Fibroblast of the conjunctiva (primary cell): ENCODE measurements at regions not wholly inside any gene's neighbourhood (a gene's known extent, or its start where the extent isn't known, plus 50 kb on each side); places are given as distances from the start of the nearest gene placed in this dataset.

Source experiments
- DNase-seq: peaks from one replicate; pipeline ENCODE4 v3.0.0-alpha.2; 2010; ENCODE audit warnings: low read depth

- DNase-seq, result peak; percentile 32
Observed at GRCh38 chr2:183284606-183285005, 160.4 kb downstream of the NUP35 start.

- DNase-seq, result no peak
Observed at GRCh38 chr2:183291436-183291835, 167.2 kb downstream of the NUP35 start.

GRCh38 chr2:183292028-183292427 lies 167.8 kb downstream of the NUP35 start:
- no peak for DNase-seq

- DNase-seq, result no peak
Observed at GRCh38 chr2:183339311-183339710, 215.1 kb downstream of the NUP35 start.

GRCh38 chr2:183341057-183341456 lies 216.8 kb downstream of the NUP35 start:
- DNase-seq, result no peak

GRCh38 chr2:183347969-183348368 lies 223.7 kb downstream of the NUP35 start:
- DNase-seq, result no peak

GRCh38 chr2:183348492-183348891 lies 224.2 kb downstream of the NUP35 start:
- no peak for DNase-seq

GRCh38 chr2:183349091-183349490 lies 224.8 kb downstream of the NUP35 start:
- no peak for DNase-seq

- DNase-seq, result peak; percentile 10
Observed at GRCh38 chr2:183359867-183360266, 235.6 kb downstream of the NUP35 start.

- DNase-seq, result no peak
Observed at GRCh38 chr2:183371545-183371944, 247.3 kb downstream of the NUP35 start.

GRCh38 chr2:183375821-183376220 lies 251.6 kb downstream of the NUP35 start:
- DNase-seq, result no peak

GRCh38 chr2:183383854-183384253 lies 259.6 kb downstream of the NUP35 start:
- no peak for DNase-seq

GRCh38 chr2:183389546-183390080 lies 265.4 kb downstream of the NUP35 start:
- no peak for DNase-seq

GRCh38 chr2:183390109-183390508 lies 265.9 kb downstream of the NUP35 start:
- no peak for DNase-seq

- no peak for DNase-seq
Observed at GRCh38 chr2:183404392-183404791, 280.1 kb downstream of the NUP35 start.

- no peak for DNase-seq
Observed at GRCh38 chr2:183408562-183408961, 284.3 kb downstream of the NUP35 start.

- DNase-seq, result no peak
Observed at GRCh38 chr2:183409662-183410061, 285.4 kb downstream of the NUP35 start.

GRCh38 chr2:183416753-183417152 lies 292.5 kb downstream of the NUP35 start:
- DNase-seq, result no peak

GRCh38 chr2:183426825-183427224 lies 302.6 kb downstream of the NUP35 start:
- no peak for DNase-seq

GRCh38 chr2:183427558-183427957 lies 303.3 kb downstream of the NUP35 start:
- DNase-seq, result no peak

GRCh38 chr2:183428881-183429280 lies 304.6 kb downstream of the NUP35 start:
- DNase-seq, result no peak

GRCh38 chr2:183438541-183438940 lies 314.3 kb downstream of the NUP35 start:
- no peak for DNase-seq

- no peak for DNase-seq
Observed at GRCh38 chr2:183455056-183455455, 330.8 kb downstream of the NUP35 start.

GRCh38 chr2:183456177-183456576 lies 331.9 kb downstream of the NUP35 start:
- DNase-seq, result no peak

- DNase-seq, result no peak
Observed at GRCh38 chr2:183458460-183458859, 334.2 kb downstream of the NUP35 start.
